ENCODE measurements at regions not wholly inside any gene's neighbourhood (a gene's known extent, or its start where the extent isn't known, plus 50 kb on each side); places are given as distances from the start of the nearest gene placed in this dataset.

GRCh38 chr4:144294211-144294610 lies 153.7 kb upstream of the GYPA start:
- Histone ChIP-seq H3K36me3 (ENCODE audit: control insufficient read depth in 3 of 3, insufficient read depth in 2 of 3, low read depth in 1 of 3, low read length in 3 of 3) (no peaks in the 10 kb centered on the region), H3K27me3 (ENCODE audit: control insufficient read depth in 3 of 3, insufficient read depth in 3 of 3, low read length in 3 of 3) (no peaks in the 10 kb centered on the region), H3K4me1 (ENCODE audit: control insufficient read depth in 3 of 3, insufficient read depth in 2 of 3, low read depth in 1 of 3, low read length in 2 of 3) (no peaks in the 10 kb centered on the region), H3K4me3 (ENCODE audit: low read depth in 1 of 3, low read length in 3 of 3) (no peak overlapping the region), H3K27ac (ENCODE audit: low read depth in 1 of 3, low read length in 2 of 3) (no peak overlapping the region), H3K9me3 (ENCODE audit: control insufficient read depth in 2 of 2, insufficient read depth in 1 of 2, low read depth in 1 of 2, low read length in 1 of 2) (peaks cover 0 to 3% of the 10 kb centered on the region in 2 donors)
- no peak for DNase-seq
- 48 to 71% (median 62%) methylated on average over 1 of the region's 1 CpG for WGBS, 3 donors
- FAIRE-seq, result no peak

- Histone ChIP-seq H3K27ac (ENCODE audit: low read depth in 1 of 3, low read length in 2 of 3) (no peak overlapping the region), H3K4me1 (ENCODE audit: control insufficient read depth in 3 of 3, insufficient read depth in 2 of 3, low read depth in 1 of 3, low read length in 2 of 3) (no peaks in the 10 kb centered on the region), H3K27me3 (ENCODE audit: control insufficient read depth in 3 of 3, insufficient read depth in 3 of 3, low read length in 3 of 3) (no peaks in the 10 kb centered on the region), H3K9me3 (ENCODE audit: control insufficient read depth in 2 of 2, insufficient read depth in 1 of 2, low read depth in 1 of 2, low read length in 1 of 2) (peaks cover 0 to 3% of the 10 kb centered on the region in 2 donors), H3K4me3 (ENCODE audit: low read depth in 1 of 3, low read length in 3 of 3) (no peak overlapping the region), H3K36me3 (ENCODE audit: control insufficient read depth in 3 of 3, insufficient read depth in 2 of 3, low read depth in 1 of 3, low read length in 3 of 3) (no peaks in the 10 kb centered on the region)
- 78 to 92% (median 81%) methylated on average over 8 of the region's 8 CpGs for whole genome bisulfite sequencing, 3 donors
- DNase-seq (no peak), FAIRE-seq (no peak)
These were observed 154.9 kb upstream of the GYPA start for GRCh38 chr4:144295286-144295995.

GRCh38 chr4:144296941-144297340 lies 156.4 kb upstream of the GYPA start:
- Histone ChIP-seq H3K36me3 (ENCODE audit: control insufficient read depth in 3 of 3, insufficient read depth in 2 of 3, low read depth in 1 of 3, low read length in 3 of 3) (no peaks in the 10 kb centered on the region), H3K27ac (ENCODE audit: low read depth in 1 of 3, low read length in 2 of 3) (no peak overlapping the region), H3K9me3 (ENCODE audit: control insufficient read depth in 2 of 2, insufficient read depth in 1 of 2, low read depth in 1 of 2, low read length in 1 of 2) (peaks cover 0 to 3% of the 10 kb centered on the region in 2 donors), H3K4me1 (ENCODE audit: control insufficient read depth in 3 of 3, insufficient read depth in 2 of 3, low read depth in 1 of 3, low read length in 2 of 3) (no peaks in the 10 kb centered on the region), H3K4me3 (ENCODE audit: low read depth in 1 of 3, low read length in 3 of 3) (no peak overlapping the region), H3K27me3 (ENCODE audit: control insufficient read depth in 3 of 3, insufficient read depth in 3 of 3, low read length in 3 of 3) (no peaks in the 10 kb centered on the region)
- 81 to 88% (median 82%) methylated on average over 2 of the region's 2 CpGs for WGBS, 3 donors
- no peak for DNase-seq
- no peak for FAIRE-seq

GRCh38 chr4:144298519-144298918 lies 158.0 kb upstream of the GYPA start:
- no peaks in the 10 kb centered on the region for H3K27me3 ChIP-seq (ENCODE audit: control insufficient read depth in 3 of 3, insufficient read depth in 3 of 3, low read length in 3 of 3)
- DNase-seq (no peak), FAIRE-seq (no peak)
- no peaks in the 10 kb centered on the region for H3K4me1 ChIP-seq (ENCODE audit: control insufficient read depth in 3 of 3, insufficient read depth in 2 of 3, low read depth in 1 of 3, low read length in 2 of 3)
- H3K9me3 ChIP-seq (ENCODE audit: control insufficient read depth in 2 of 2, insufficient read depth in 1 of 2, low read depth in 1 of 2, low read length in 1 of 2), result peaks cover 0 to 3% of the 10 kb centered on the region in 2 donors
- H3K4me3 ChIP-seq (ENCODE audit: low read depth in 1 of 3, low read length in 3 of 3), result no peak overlapping the region
- WGBS, 3 donors, result 53 to 58% (median 54%) methylated on average over 3 of the region's 3 CpGs
- H3K27ac ChIP-seq (ENCODE audit: low read depth in 1 of 3, low read length in 2 of 3), result no peak overlapping the region
- H3K36me3 ChIP-seq (ENCODE audit: control insufficient read depth in 3 of 3, insufficient read depth in 2 of 3, low read depth in 1 of 3, low read length in 3 of 3), result no peaks in the 10 kb centered on the region

- no peak for FAIRE-seq
These were observed 160.1 kb upstream of the GYPA start for GRCh38 chr4:144300616-144301015.

GRCh38 chr4:144302704-144303536 lies 162.4 kb upstream of the GYPA start:
- 74 to 81% (median 74%) methylated on average over 7 of the region's 7 CpGs for WGBS, 3 donors
- no peaks in the 10 kb centered on the region for H3K9me3 ChIP-seq (ENCODE audit: control insufficient read depth in 2 of 2, insufficient read depth in 1 of 2, low read depth in 1 of 2, low read length in 1 of 2)
- no peaks in the 10 kb centered on the region for H3K4me1 ChIP-seq (ENCODE audit: control insufficient read depth in 3 of 3, insufficient read depth in 2 of 3, low read depth in 1 of 3, low read length in 2 of 3)
- H3K27me3 ChIP-seq (ENCODE audit: control insufficient read depth in 3 of 3, insufficient read depth in 3 of 3, low read length in 3 of 3), result no peaks in the 10 kb centered on the region
- DNase-seq (no peak), FAIRE-seq (no peak)
- H3K4me3 ChIP-seq (ENCODE audit: low read depth in 1 of 3, low read length in 3 of 3), result no peak overlapping the region
- no peaks in the 10 kb centered on the region for H3K36me3 ChIP-seq (ENCODE audit: control insufficient read depth in 3 of 3, insufficient read depth in 2 of 3, low read depth in 1 of 3, low read length in 3 of 3)
- H3K27ac ChIP-seq (ENCODE audit: low read depth in 1 of 3, low read length in 2 of 3), result no peak overlapping the region

More at GRCh38 chr4:144300616-144301015, 160.1 kb upstream of the GYPA start:
- peaks cover 0 to 3% of the 10 kb centered on the region in 2 donors for H3K9me3 ChIP-seq (ENCODE audit: control insufficient read depth in 2 of 2, insufficient read depth in 1 of 2, low read depth in 1 of 2, low read length in 1 of 2)
- WGBS, 3 donors, result 42 to 61% (median 45%) methylated on average over 2 of the region's 2 CpGs
- no peaks in the 10 kb centered on the region for H3K36me3 ChIP-seq (ENCODE audit: control insufficient read depth in 3 of 3, insufficient read depth in 2 of 3, low read depth in 1 of 3, low read length in 3 of 3)
- H3K27ac ChIP-seq (ENCODE audit: low read depth in 1 of 3, low read length in 2 of 3), result no peak overlapping the region
- no peaks in the 10 kb centered on the region for H3K4me1 ChIP-seq (ENCODE audit: control insufficient read depth in 3 of 3, insufficient read depth in 2 of 3, low read depth in 1 of 3, low read length in 2 of 3)
- no peaks in the 10 kb centered on the region for H3K27me3 ChIP-seq (ENCODE audit: control insufficient read depth in 3 of 3, insufficient read depth in 3 of 3, low read length in 3 of 3)
- no peak for DNase-seq
- no peak overlapping the region for H3K4me3 ChIP-seq (ENCODE audit: low read depth in 1 of 3, low read length in 3 of 3)

GRCh38 chr4:144304025-144304424 lies 163.5 kb upstream of the GYPA start:
- FAIRE-seq, result no peak
- WGBS, 3 donors, result 78 to 86% (median 82%) methylated on average over 2 of the region's 2 CpGs

GRCh38 chr4:144310535-144310934 lies 170.0 kb upstream of the GYPA start:
- WGBS, 3 donors, result 81 to 88% (median 82%) methylated on average over 4 of the region's 4 CpGs
- Histone ChIP-seq H3K9me3 (ENCODE audit: control insufficient read depth in 2 of 2, insufficient read depth in 1 of 2, low read depth in 1 of 2, low read length in 1 of 2) (peaks cover 2 to 20% of the 10 kb centered on the region in 2 donors), H3K4me3 (ENCODE audit: low read depth in 1 of 3, low read length in 3 of 3) (no peak overlapping the region), H3K36me3 (ENCODE audit: control insufficient read depth in 3 of 3, insufficient read depth in 2 of 3, low read depth in 1 of 3, low read length in 3 of 3) (no peaks in the 10 kb centered on the region), H3K27ac (ENCODE audit: low read depth in 1 of 3, low read length in 2 of 3) (no peak overlapping the region), H3K27me3 (ENCODE audit: control insufficient read depth in 3 of 3, insufficient read depth in 3 of 3, low read length in 3 of 3) (no peaks in the 10 kb centered on the region), H3K4me1 (ENCODE audit: control insufficient read depth in 3 of 3, insufficient read depth in 2 of 3, low read depth in 1 of 3, low read length in 2 of 3) (no peaks in the 10 kb centered on the region)
- FAIRE-seq (no peak), DNase-seq (no peak)

More at GRCh38 chr4:144304025-144304424, 163.5 kb upstream of the GYPA start:
- Histone ChIP-seq H3K27me3 (ENCODE audit: control insufficient read depth in 3 of 3, insufficient read depth in 3 of 3, low read length in 3 of 3) (no peaks in the 10 kb centered on the region), H3K9me3 (ENCODE audit: control insufficient read depth in 2 of 2, insufficient read depth in 1 of 2, low read depth in 1 of 2, low read length in 1 of 2) (no peaks in the 10 kb centered on the region), H3K4me1 (ENCODE audit: control insufficient read depth in 3 of 3, insufficient read depth in 2 of 3, low read depth in 1 of 3, low read length in 2 of 3) (no peaks in the 10 kb centered on the region), H3K27ac (ENCODE audit: low read depth in 1 of 3, low read length in 2 of 3) (no peak overlapping the region), H3K4me3 (ENCODE audit: low read depth in 1 of 3, low read length in 3 of 3) (no peak overlapping the region), H3K36me3 (ENCODE audit: control insufficient read depth in 3 of 3, insufficient read depth in 2 of 3, low read depth in 1 of 3, low read length in 3 of 3) (no peaks in the 10 kb centered on the region)
- DNase-seq, result no peak
